ENCODE measurements at regions not wholly inside any gene's neighbourhood (a gene's known extent, or its start where the extent isn't known, plus 50 kb on each side); places are given as distances from the start of the nearest gene placed in this dataset.

- DNase-seq (ENCODE audit: extremely low read depth, low read depth) = no peak
Observed at GRCh38 chr2:134770702-134771101, 51.9 kb upstream of the TMEM163 start.

GRCh38 chr2:134771313-134771801 lies 52.6 kb upstream of the TMEM163 start:
- DNase-seq (ENCODE audit: extremely low read depth, low read depth) = no peak

- DNase-seq (ENCODE audit: extremely low read depth, low read depth) = no peak
Observed at GRCh38 chr2:134772493-134773169, 53.8 kb upstream of the TMEM163 start.

- DNase-seq (ENCODE audit: extremely low read depth, low read depth) = no peak
Observed at GRCh38 chr2:134773335-134773734, 54.5 kb upstream of the TMEM163 start.

- DNase-seq (ENCODE audit: extremely low read depth, low read depth) = no peak
Observed at GRCh38 chr2:134773759-134774742, 55.3 kb upstream of the TMEM163 start.

- no peak for DNase-seq (ENCODE audit: extremely low read depth, low read depth)
Observed at GRCh38 chr2:134774786-134775641, 56.2 kb upstream of the TMEM163 start.

- no peak for DNase-seq (ENCODE audit: extremely low read depth, low read depth)
Observed at GRCh38 chr2:134776836-134777235, 58.0 kb upstream of the TMEM163 start.

- no peak for DNase-seq (ENCODE audit: extremely low read depth, low read depth)
Observed at GRCh38 chr2:134777593-134777992, 58.8 kb upstream of the TMEM163 start.

GRCh38 chr2:134778372-134778771 lies 59.6 kb upstream of the TMEM163 start:
- peak; percentile 15 for DNase-seq (ENCODE audit: extremely low read depth, low read depth)

- no peak for DNase-seq (ENCODE audit: extremely low read depth, low read depth)
Observed at GRCh38 chr2:134780972-134781371, 57.4 kb upstream of the ACMSD start.

GRCh38 chr2:134782107-134782506 lies 56.3 kb upstream of the ACMSD start:
- DNase-seq (ENCODE audit: extremely low read depth, low read depth) = no peak

GRCh38 chr2:134782792-134783191 lies 55.6 kb upstream of the ACMSD start:
- DNase-seq (ENCODE audit: extremely low read depth, low read depth) = peak; percentile 54

- no peak for DNase-seq (ENCODE audit: extremely low read depth, low read depth)
Observed at GRCh38 chr2:134783912-134784311, 54.5 kb upstream of the ACMSD start.

- no peak for DNase-seq (ENCODE audit: extremely low read depth, low read depth)
Observed at GRCh38 chr2:134785659-134786430, 52.6 kb upstream of the ACMSD start.

GRCh38 chr2:134788417-134788816 lies 50.0 kb upstream of the ACMSD start:
- DNase-seq (ENCODE audit: extremely low read depth, low read depth) = no peak

Data from NCI-H460 (cell line).